Astrocyte (in vitro differentiated cells and primary cell): ENCODE measurements at regions not wholly inside any gene's neighbourhood (a gene's known extent, or its start where the extent isn't known, plus 50 kb on each side); places are given as distances from the start of the nearest gene placed in this dataset.

Experiments used
- DNase-seq: peaks from one replicate; pipeline ENCODE4 v3.0.0-alpha.2; 2010; ENCODE audit warnings: low read depth
- FAIRE-seq: peaks from 2 replicates; lab custom pipeline; 2011; peaks lifted over from hg19 to GRCh38; lab: Jason Lieb, UNC
- H2AFZ ChIP-seq: 2 replicates; pipeline ENCODE4 v1.6.0; 2012; ENCODE audit warnings: low read depth, low read length, inconsistent platforms
- H3K27ac ChIP-seq: 2 replicates; pipeline ENCODE4 v1.5.1; 2011; ENCODE audit warnings: low read depth, low read length, inconsistent platforms
- H3K27me3 ChIP-seq: 2 replicates; pipeline ENCODE4 v1.6.0; 2011; ENCODE audit warnings: low read length, inconsistent platforms; ENCODE audit not compliant: insufficient read depth
- H3K36me3 ChIP-seq: 2 replicates; pipeline ENCODE4 v1.5.1; 2011; ENCODE audit warnings: low read length, inconsistent platforms; ENCODE audit not compliant: insufficient read depth
- H3K4me1 ChIP-seq: 2 replicates; pipeline ENCODE4 v1.5.1; 2011; ENCODE audit warnings: low read length, inconsistent platforms; ENCODE audit not compliant: insufficient read depth
- H3K4me2 ChIP-seq: 2 replicates; pipeline ENCODE4 v1.6.0; 2012; ENCODE audit warnings: low read length, inconsistent platforms
- H3K4me3 ChIP-seq: 2 replicates; pipeline ENCODE4 v1.5.1; 2011; ENCODE audit warnings: low read depth, mild to moderate bottlenecking, low read length, inconsistent platforms; ENCODE audit not compliant: insufficient read depth
- H3K79me2 ChIP-seq: 2 replicates; pipeline ENCODE4 v1.6.0; 2012; ENCODE audit warnings: mild to moderate bottlenecking, low read length, inconsistent platforms; ENCODE audit not compliant: insufficient read depth
- H3K9ac ChIP-seq: 2 replicates; pipeline ENCODE4 v1.6.0; 2012; ENCODE audit warnings: mild to moderate bottlenecking, low read length, inconsistent platforms
- H3K9me3 ChIP-seq: 2 replicates; pipeline ENCODE4 v1.5.1; 2012; ENCODE audit warnings: low read depth, mild to moderate bottlenecking, low read length, inconsistent platforms; ENCODE audit not compliant: insufficient read depth
- H4K20me1 ChIP-seq: 2 replicates; pipeline ENCODE4 v1.6.0; 2012; ENCODE audit warnings: low read length, inconsistent platforms; ENCODE audit not compliant: insufficient read depth
- H3K27ac Mint-ChIP-seq: one replicate; pipeline ENCODE4 v1.8.0; 2021; ENCODE audit warnings: mild to moderate bottlenecking, mixed read lengths; ENCODE audit not compliant: unreplicated experiment
- H3K27me3 Mint-ChIP-seq: one replicate; pipeline ENCODE4 v1.8.0; 2021; ENCODE audit warnings: low read depth, mixed read lengths; ENCODE audit not compliant: unreplicated experiment
- H3K36me3 Mint-ChIP-seq: one replicate; pipeline ENCODE4 v1.8.0; 2021; ENCODE audit warnings: low read depth, mixed read lengths; ENCODE audit not compliant: unreplicated experiment
- H3K4me1 Mint-ChIP-seq: one replicate; pipeline ENCODE4 v1.8.0; 2021; ENCODE audit warnings: low read depth, mixed read lengths; ENCODE audit not compliant: unreplicated experiment
- H3K4me3 Mint-ChIP-seq: one replicate; pipeline ENCODE4 v1.8.0; 2021; ENCODE audit warnings: mild to moderate bottlenecking, moderate library complexity, mixed read lengths; ENCODE audit not compliant: unreplicated experiment
- H3K9me3 Mint-ChIP-seq: one replicate; pipeline ENCODE4 v1.8.0; 2021; ENCODE audit warnings: mild to moderate bottlenecking, mixed read lengths; ENCODE audit not compliant: unreplicated experiment
- CTCF ChIP-seq: IDR thresholded peaks from 2 replicates; pipeline ENCODE4 v1.5.1; 2011; ENCODE audit warnings: low read depth, mild to moderate bottlenecking, inconsistent platforms, low read length, moderate library complexity; ENCODE audit not compliant: insufficient read depth
- EZH2 ChIP-seq: IDR thresholded peaks from 2 replicates; pipeline ENCODE4 v1.6.1; 2012; ENCODE audit warnings: mild to moderate bottlenecking, low read length, inconsistent platforms; ENCODE audit not compliant: insufficient read depth

- Mint-ChIP-seq H3K27ac (no peak overlapping the region), H3K36me3 (peaks cover 1% of the 10 kb centered on the region), H3K4me1 (peaks cover 5% of the 10 kb centered on the region), H3K4me3 (no peak overlapping the region), H3K27me3 (no peaks in the 10 kb centered on the region), H3K9me3 (peaks cover 4% of the 10 kb centered on the region)
- H2AFZ ChIP-seq, result no peak overlapping the region
- H4K20me1 ChIP-seq, result no peaks in the 10 kb centered on the region
- no peaks in the 10 kb centered on the region for H3K9me3 ChIP-seq
- H3K4me3 ChIP-seq, result no peak overlapping the region
- H3K79me2 ChIP-seq, result no peaks in the 10 kb centered on the region
- no peak overlapping the region for H3K4me2 ChIP-seq
- no peaks in the 10 kb centered on the region for H3K27me3 ChIP-seq
- TF ChIP-seq CTCF (no peak), EZH2 (no peak)
- FAIRE-seq (no peak), DNase-seq (no peak)
- H3K27ac ChIP-seq, result no peak overlapping the region
- H3K9ac ChIP-seq, result no peak overlapping the region
- H3K4me1 ChIP-seq, result no peaks in the 10 kb centered on the region
- no peaks in the 10 kb centered on the region for H3K36me3 ChIP-seq
Measured at GRCh38 chr1:187074445-187075048, 245.8 kb downstream of the PLA2G4A start.

- no peak overlapping the region for H3K4me2 ChIP-seq
- Mint-ChIP-seq H3K9me3 (peaks cover 4% of the 10 kb centered on the region), H3K4me3 (no peak overlapping the region), H3K27me3 (no peaks in the 10 kb centered on the region), H3K27ac (no peak overlapping the region), H3K4me1 (no peaks in the 10 kb centered on the region), H3K36me3 (peaks cover 1% of the 10 kb centered on the region)
- H3K4me3 ChIP-seq, result no peak overlapping the region
- H3K9me3 ChIP-seq, result no peaks in the 10 kb centered on the region
- no peaks in the 10 kb centered on the region for H3K36me3 ChIP-seq
- no peak overlapping the region for H3K27ac ChIP-seq
- no peaks in the 10 kb centered on the region for H3K27me3 ChIP-seq
- no peaks in the 10 kb centered on the region for H4K20me1 ChIP-seq
- no peak overlapping the region for H2AFZ ChIP-seq
- FAIRE-seq (no peak), DNase-seq (no peak)
- H3K4me1 ChIP-seq, result no peaks in the 10 kb centered on the region
- H3K9ac ChIP-seq, result no peak overlapping the region
- TF ChIP-seq EZH2, result no peak
- no peak for TF ChIP-seq CTCF
- no peaks in the 10 kb centered on the region for H3K79me2 ChIP-seq
Measured at GRCh38 chr1:187076922-187077321, 248.2 kb downstream of the PLA2G4A start.

- FAIRE-seq (no peak), DNase-seq (no peak)
- Mint-ChIP-seq H3K27me3 (no peaks in the 10 kb centered on the region), H3K4me3 (no peak overlapping the region), H3K27ac (no peak overlapping the region), H3K4me1 (no peaks in the 10 kb centered on the region), H3K9me3 (peaks cover 4% of the 10 kb centered on the region), H3K36me3 (peaks cover 1% of the 10 kb centered on the region)
- no peak overlapping the region for H3K4me3 ChIP-seq
- no peak overlapping the region for H3K4me2 ChIP-seq
- no peaks in the 10 kb centered on the region for H3K79me2 ChIP-seq
- no peaks in the 10 kb centered on the region for H3K4me1 ChIP-seq
- no peaks in the 10 kb centered on the region for H3K27me3 ChIP-seq
- no peaks in the 10 kb centered on the region for H3K9me3 ChIP-seq
- H2AFZ ChIP-seq, result no peak overlapping the region
- TF ChIP-seq EZH2 (no peak), CTCF (no peak)
- no peaks in the 10 kb centered on the region for H3K36me3 ChIP-seq
- no peaks in the 10 kb centered on the region for H4K20me1 ChIP-seq
- H3K27ac ChIP-seq, result no peak overlapping the region
- no peak overlapping the region for H3K9ac ChIP-seq
Measured at GRCh38 chr1:187078321-187078720, 249.6 kb downstream of the PLA2G4A start.
